ENCODE measurements at regions not wholly inside any gene's neighbourhood (a gene's known extent, or its start where the extent isn't known, plus 50 kb on each side); places are given as distances from the start of the nearest gene placed in this dataset.

DNA sequence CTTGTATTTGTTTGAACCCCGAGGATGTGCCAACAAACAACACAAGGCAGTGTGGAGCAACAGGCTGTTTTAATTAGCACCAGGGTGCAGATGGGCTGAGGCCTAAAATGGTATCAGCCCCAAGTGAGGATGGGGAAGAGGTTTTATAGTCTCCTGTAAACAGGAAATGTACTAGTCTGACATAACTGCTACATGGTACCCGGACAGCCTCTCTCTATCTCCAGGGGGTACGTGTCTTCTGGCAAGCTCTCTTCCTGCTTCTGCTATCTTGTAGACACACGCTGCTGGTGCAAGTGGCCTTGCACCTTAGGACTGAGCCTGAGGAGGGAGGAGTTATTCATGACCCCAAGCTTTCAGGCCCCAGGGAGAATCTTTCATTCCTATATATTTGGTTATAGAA lies 2451.0 kb downstream of the TP53TG3F start:
- TF ChIP-seq, protein P1, sequence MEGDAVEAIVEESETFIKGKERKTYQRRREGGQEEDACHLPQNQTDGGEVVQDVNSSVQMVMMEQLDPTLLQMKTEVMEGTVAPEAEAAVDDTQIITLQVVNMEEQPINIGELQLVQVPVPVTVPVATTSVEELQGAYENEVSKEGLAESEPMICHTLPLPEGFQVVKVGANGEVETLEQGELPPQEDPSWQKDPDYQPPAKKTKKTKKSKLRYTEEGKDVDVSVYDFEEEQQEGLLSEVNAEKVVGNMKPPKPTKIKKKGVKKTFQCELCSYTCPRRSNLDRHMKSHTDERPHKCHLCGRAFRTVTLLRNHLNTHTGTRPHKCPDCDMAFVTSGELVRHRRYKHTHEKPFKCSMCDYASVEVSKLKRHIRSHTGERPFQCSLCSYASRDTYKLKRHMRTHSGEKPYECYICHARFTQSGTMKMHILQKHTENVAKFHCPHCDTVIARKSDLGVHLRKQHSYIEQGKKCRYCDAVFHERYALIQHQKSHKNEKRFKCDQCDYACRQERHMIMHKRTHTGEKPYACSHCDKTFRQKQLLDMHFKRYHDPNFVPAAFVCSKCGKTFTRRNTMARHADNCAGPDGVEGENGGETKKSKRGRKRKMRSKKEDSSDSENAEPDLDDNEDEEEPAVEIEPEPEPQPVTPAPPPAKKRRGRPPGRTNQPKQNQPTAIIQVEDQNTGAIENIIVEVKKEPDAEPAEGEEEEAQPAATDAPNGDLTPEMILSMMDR (conservative IDR thresholded peaks at IDR 0.05) = no peak
- Mint-ChIP-seq H3K27ac (no peak overlapping the region), H3K27me3 (ENCODE audit: low read depth) (peaks cover 3% of the 10 kb centered on the region), H3K4me3 (no peak overlapping the region), H3K36me3 (ENCODE audit: insufficient read depth in 1 of 3, low read depth in 3 of 3) (peaks cover 35 to 59% (median 35%) of the 10 kb centered on the region in 3 experiments; a peak in 5 of 7 replicates), H3K9me3 (peaks cover 97 to 98% of the 10 kb centered on the region in 2 experiments), H3K4me1 (no peaks in the 10 kb centered on the region)
- no peak overlapping the region for H4K91ac ChIP-seq (ENCODE audit: insufficient read length, low read depth, low read length)
- H2AK5ac ChIP-seq (ENCODE audit: insufficient read length, low read length) = no peak overlapping the region
- no peak overlapping the region for H2BK5ac ChIP-seq (ENCODE audit: insufficient read length, low read length)
- no peak overlapping the region for H3K27ac ChIP-seq (ENCODE audit: insufficient read length, low read depth, low read length)
- no peak overlapping the region for H2BK12ac ChIP-seq (ENCODE audit: insufficient read length, low read depth, low read length)
- H2BK15ac ChIP-seq (ENCODE audit: low read depth, low read length) = no peak overlapping the region
- H3K9ac ChIP-seq (ENCODE audit: extremely low read depth, insufficient read length, low read length) = no peak overlapping the region
- H3K4me2 ChIP-seq (ENCODE audit: insufficient read depth, insufficient read length, low read length) = no peak overlapping the region
- no peak for DNase-seq
- H4K5ac ChIP-seq (ENCODE audit: insufficient read length, low read depth, low read length) = no peak overlapping the region
- no peaks in the 10 kb centered on the region for H3K4me1 ChIP-seq (ENCODE audit: insufficient read depth, low read length)
- H3K79me2 ChIP-seq (ENCODE audit: insufficient read depth, low read length) = no peaks in the 10 kb centered on the region
- no peaks in the 10 kb centered on the region for H3K79me1 ChIP-seq (ENCODE audit: insufficient read depth, low read depth, low read length, poor library complexity, severe bottlenecking)
- no peak overlapping the region for H2BK20ac ChIP-seq (ENCODE audit: low read depth, low read length, poor library complexity, severe bottlenecking)
- no peak overlapping the region for H3K18ac ChIP-seq (ENCODE audit: insufficient read length, low read depth, low read length)
- no peaks in the 10 kb centered on the region for H4K20me1 ChIP-seq (ENCODE audit: control insufficient read depth, insufficient read depth, insufficient read length)
- no CpG with 5 or more reads among the region's 4 CpGs for WGBS (ENCODE audit: extremely low coverage, insufficient read length, low lambda C conversion rate)
- H3K56ac ChIP-seq (ENCODE audit: insufficient read length, low read depth, low read length) = no peak overlapping the region
- H3T11ph ChIP-seq (ENCODE audit: low read length) = no peak overlapping the region
- no peak overlapping the region for H4K8ac ChIP-seq (replicated peaks; ENCODE audit: insufficient read length, low read depth, low read length)
- no peaks in the 10 kb centered on the region for H3K27me3 ChIP-seq (ENCODE audit: insufficient read depth, low read length)
- H3K9me3 ChIP-seq (ENCODE audit: control insufficient read depth, low read depth, low read length) = peaks cover 95% of the 10 kb centered on the region
- no peak overlapping the region for H2AFZ ChIP-seq (ENCODE audit: low read length)
- no peaks in the 10 kb centered on the region for H3K23me2 ChIP-seq (ENCODE audit: insufficient read length, low read depth, low read length, poor library complexity, severe bottlenecking)
- H3K23ac ChIP-seq (ENCODE audit: insufficient read length, low read depth, low read length) = no peak overlapping the region
- H2BK120ac ChIP-seq (ENCODE audit: low read depth, low read length, poor library complexity, severe bottlenecking) = no peak overlapping the region
- no peak overlapping the region for H3K4ac ChIP-seq (ENCODE audit: low read depth, low read length)
- H3K14ac ChIP-seq (ENCODE audit: insufficient read depth, low read length) = no peak overlapping the region

Data from H9 (cell line).